ENCODE measurements at regions not wholly inside any gene's neighbourhood (a gene's known extent, or its start where the extent isn't known, plus 50 kb on each side); places are given as distances from the start of the nearest gene placed in this dataset.

DNA sequence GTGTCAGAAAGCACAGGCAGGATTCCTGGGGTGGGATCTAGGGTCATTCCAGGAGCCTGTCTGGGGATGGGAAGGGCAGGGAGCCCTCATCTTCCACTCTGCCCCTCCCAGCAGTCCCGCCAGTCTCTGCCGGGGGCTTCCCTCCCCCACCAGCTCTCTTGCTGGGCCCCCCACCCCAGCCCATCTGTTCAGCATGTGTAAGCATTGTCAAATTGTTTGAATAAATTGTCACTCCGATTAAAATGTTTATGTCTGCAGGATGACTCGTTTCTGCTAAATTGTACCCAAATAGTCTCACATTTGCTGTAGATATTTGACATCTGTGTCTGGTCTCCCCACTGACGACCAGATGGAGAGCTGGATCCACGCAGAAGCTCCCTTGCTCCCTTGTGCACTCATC lies 257.6 kb downstream of the ANKRD60 start:
- DNase-seq (ENCODE audit: low spot score): no peak
- TF ChIP-seq, protein P1, sequence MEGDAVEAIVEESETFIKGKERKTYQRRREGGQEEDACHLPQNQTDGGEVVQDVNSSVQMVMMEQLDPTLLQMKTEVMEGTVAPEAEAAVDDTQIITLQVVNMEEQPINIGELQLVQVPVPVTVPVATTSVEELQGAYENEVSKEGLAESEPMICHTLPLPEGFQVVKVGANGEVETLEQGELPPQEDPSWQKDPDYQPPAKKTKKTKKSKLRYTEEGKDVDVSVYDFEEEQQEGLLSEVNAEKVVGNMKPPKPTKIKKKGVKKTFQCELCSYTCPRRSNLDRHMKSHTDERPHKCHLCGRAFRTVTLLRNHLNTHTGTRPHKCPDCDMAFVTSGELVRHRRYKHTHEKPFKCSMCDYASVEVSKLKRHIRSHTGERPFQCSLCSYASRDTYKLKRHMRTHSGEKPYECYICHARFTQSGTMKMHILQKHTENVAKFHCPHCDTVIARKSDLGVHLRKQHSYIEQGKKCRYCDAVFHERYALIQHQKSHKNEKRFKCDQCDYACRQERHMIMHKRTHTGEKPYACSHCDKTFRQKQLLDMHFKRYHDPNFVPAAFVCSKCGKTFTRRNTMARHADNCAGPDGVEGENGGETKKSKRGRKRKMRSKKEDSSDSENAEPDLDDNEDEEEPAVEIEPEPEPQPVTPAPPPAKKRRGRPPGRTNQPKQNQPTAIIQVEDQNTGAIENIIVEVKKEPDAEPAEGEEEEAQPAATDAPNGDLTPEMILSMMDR (conservative IDR thresholded peaks at IDR 0.05; ENCODE audit: low read depth): no peak
- H3K27ac ChIP-seq: no peak overlapping the region
- POLR2A ChIA-PET (ENCODE audit: low non-redundant PET): no interaction called here
- CTCF ChIA-PET: interaction anchor here (1.0 kb wide), 1 partner anchor 112 kb away, joined by 3 read pairs; no protein-coding TSS in a partner anchor

DNA sequence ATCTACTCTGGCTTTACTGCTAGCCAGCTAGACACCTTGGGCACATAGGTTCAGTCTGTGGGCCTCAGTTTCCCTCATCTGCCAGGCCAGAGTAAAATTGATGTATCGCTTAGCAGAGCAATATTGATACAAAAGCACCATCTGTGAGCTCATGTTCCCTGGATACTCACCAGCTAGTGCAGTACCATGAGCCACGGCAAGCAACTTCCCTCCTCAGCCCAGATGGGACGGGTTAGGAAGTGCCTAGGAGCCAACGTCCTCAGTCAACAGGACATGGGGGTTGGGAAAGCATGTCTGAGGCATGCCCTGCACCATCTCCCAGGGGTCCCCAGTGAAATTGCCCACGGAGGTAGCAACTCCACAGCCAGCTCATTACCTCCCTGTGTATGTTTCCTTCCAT lies 258.3 kb downstream of the ANKRD60 start:
- no peak overlapping the region for H3K27ac ChIP-seq
- DNase-seq (ENCODE audit: low spot score): no peak
- TF ChIP-seq, protein P1 (conservative IDR thresholded peaks at IDR 0.05; ENCODE audit: low read depth): no peak
- CTCF ChIA-PET: interaction anchor here (0.7 to 1.0 kb wide), 2 partner anchors 38 to 112 kb away, joined by 3 read pairs; no protein-coding TSS in a partner anchor
- POLR2A ChIA-PET (ENCODE audit: low non-redundant PET): no interaction called here

DNA sequence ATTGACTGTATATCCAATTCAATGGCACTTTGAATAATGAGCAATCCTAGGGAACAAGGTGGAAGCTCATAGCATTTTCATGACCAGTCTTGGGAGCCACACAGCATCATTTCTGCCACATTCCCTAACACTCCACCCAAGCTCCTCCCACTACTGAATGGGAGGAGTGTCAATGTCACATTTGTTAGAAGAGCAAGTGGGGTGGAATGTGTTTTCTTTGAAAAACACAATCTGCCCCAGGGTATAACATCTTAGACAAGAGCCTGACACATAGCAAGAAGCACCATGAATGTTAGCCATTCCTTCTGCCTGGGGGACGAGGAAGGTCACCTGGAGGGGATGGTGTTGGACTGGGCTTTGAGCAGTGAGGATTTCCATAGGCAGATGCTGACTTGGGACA lies 258.3 kb upstream of the PMEPA1 start:
- ChIA-PET CTCF (no interaction called here), POLR2A (ENCODE audit: low non-redundant PET) (no interaction called here)
- TF ChIP-seq, protein P1 (conservative IDR thresholded peaks at IDR 0.05; ENCODE audit: low read depth): no peak
- no peak overlapping the region for H3K27ac ChIP-seq
- DNase-seq (ENCODE audit: low spot score): no peak

DNA sequence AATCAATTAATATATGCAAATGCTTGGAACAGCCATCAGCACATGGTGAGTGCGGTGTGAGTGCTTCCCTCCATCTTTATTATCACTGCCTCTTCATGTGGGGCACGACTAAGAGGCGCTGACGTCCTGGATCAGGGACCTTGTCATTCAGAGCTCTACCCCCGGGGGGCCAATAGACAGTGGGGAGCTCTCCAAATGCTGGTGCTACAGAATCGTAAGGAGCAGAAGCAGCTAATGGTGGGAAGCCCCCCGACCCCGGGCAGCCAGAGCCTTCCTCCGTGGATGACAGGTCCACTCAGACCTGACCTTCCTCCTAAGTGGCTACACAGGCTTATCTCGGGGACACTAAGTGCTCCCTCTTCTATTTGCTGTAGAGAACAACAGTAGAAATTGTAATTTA lies 257.5 kb upstream of the PMEPA1 start:
- ChIA-PET CTCF (interaction anchor here (1.2 kb wide), 1 partner anchor 213 kb away, joined by 3 read pairs; no protein-coding TSS in a partner anchor), POLR2A (ENCODE audit: low non-redundant PET) (no interaction called here)
- TF ChIP-seq, protein P1 (conservative IDR thresholded peaks at IDR 0.05; ENCODE audit: low read depth): no peak
- DNase-seq (ENCODE audit: low spot score): no peak
- no peak overlapping the region for H3K27ac ChIP-seq

DNA sequence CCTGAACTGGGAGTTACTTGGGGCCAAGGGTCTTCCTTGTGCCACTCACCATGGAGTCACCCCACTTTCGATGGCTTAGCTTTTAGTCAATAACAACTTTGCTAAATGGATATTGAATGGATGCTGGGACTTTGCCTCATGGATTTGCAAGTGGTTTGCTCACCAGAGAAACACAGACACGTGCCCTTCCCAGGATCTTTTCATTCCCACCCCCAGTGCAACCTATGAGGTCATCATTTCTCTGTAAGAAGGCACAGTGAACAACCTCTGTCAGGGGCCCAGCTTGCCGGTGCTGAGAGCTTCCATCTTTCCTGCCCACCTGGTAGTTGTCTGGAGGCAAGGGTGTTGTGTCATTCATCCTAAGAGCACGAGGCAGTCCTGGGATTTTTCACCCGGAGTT lies 256.8 kb upstream of the PMEPA1 start:
- TF ChIP-seq, protein P1 (conservative IDR thresholded peaks at IDR 0.05; ENCODE audit: low read depth): no peak
- CTCF ChIA-PET: interaction anchor here (1.2 kb wide), 1 partner anchor 213 kb away, joined by 3 read pairs; no protein-coding TSS in a partner anchor
- POLR2A ChIA-PET (ENCODE audit: low non-redundant PET): no interaction called here
- DNase-seq (ENCODE audit: low spot score): no peak
- no peak overlapping the region for H3K27ac ChIP-seq

DNA sequence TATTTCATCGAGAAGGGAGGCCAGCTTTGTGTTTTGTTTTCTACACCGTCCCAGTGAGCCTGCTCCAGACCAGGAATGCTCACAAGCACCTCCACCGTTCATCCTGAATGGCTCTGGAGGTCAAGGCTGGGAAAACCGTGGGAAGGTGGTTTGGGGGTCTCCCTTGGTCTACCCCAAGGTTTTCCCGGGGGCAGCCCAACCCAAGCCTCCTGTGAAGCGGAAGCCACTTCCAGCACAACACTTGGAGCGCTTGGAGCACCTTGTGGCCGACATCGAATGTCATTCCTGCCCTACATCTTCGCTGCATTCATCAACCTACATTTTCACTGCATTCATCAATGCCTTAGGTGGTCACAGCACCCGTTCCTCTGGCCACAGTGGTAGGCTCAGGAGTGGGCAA lies 255.6 kb upstream of the PMEPA1 start:
- ChIA-PET CTCF (interaction anchor here (0.7 kb wide), 1 partner anchor 14 kb away, joined by 3 read pairs; no protein-coding TSS in a partner anchor), POLR2A (ENCODE audit: low non-redundant PET) (no interaction called here)
- TF ChIP-seq, protein P1 (conservative IDR thresholded peaks at IDR 0.05; ENCODE audit: low read depth): no peak
- no peak for DNase-seq (ENCODE audit: low spot score)
- H3K27ac ChIP-seq: no peak overlapping the region

All from RWPE1 (cell line).